GM12878 (cell line): ENCODE measurements at regions not wholly inside any gene's neighbourhood (a gene's known extent, or its start where the extent isn't known, plus 50 kb on each side); places are given as distances from the start of the nearest gene placed in this dataset.

Experiments
- CHD1 ChIP-seq: IDR thresholded peaks from 2 replicates; pipeline ENCODE4 v1.6.1; 2012; ENCODE audit warnings: low read depth, low read length, improper control_type of control experiment
- EZH2 ChIP-seq: IDR thresholded peaks from 2 replicates; pipeline ENCODE4 v1.6.1; 2012; ENCODE audit warnings: low read depth, mild to moderate bottlenecking, control low read depth, inconsistent platforms, low read length, borderline replicate concordance; ENCODE audit not compliant: control insufficient read depth
- FOXK2 ChIP-seq: fragments of 450-650 bp; IDR thresholded peaks from 2 replicates; pipeline ENCODE4 v1.6.1; 2017; ENCODE audit warnings: mild to moderate bottlenecking, moderate library complexity
- HCFC1 ChIP-seq: fragments of 150-350 bp; IDR thresholded peaks from 2 replicates; pipeline ENCODE4 v1.6.1; 2014; ENCODE audit warnings: low read length
- JUNB ChIP-seq: IDR thresholded peaks from 2 replicates; pipeline ENCODE4 v1.6.1; 2016; ENCODE audit warnings: antibody characterized with exemption, mild to moderate bottlenecking
- NRF1 ChIP-seq: conservative IDR thresholded peaks from 2 replicates; pipeline ENCODE4 v1.6.1; 2011; ENCODE audit warnings: mild to moderate bottlenecking, low read depth, low read length, improper control_type of control experiment
- RAD51 ChIP-seq: fragments of 450-650 bp; IDR thresholded peaks from 2 replicates; pipeline ENCODE4 v1.6.1; 2016; ENCODE audit warnings: moderate library complexity, mild to moderate bottlenecking, inconsistent platforms
- ZBED1 ChIP-seq: IDR thresholded peaks from 2 replicates; pipeline ENCODE4 v1.6.1; 2016; ENCODE audit warnings: borderline replicate concordance
- ZNF217 ChIP-seq: fragments of 450-650 bp; IDR thresholded peaks from 2 replicates; pipeline ENCODE4 v1.6.1; 2017; ENCODE audit warnings: antibody characterized with exemption, mild to moderate bottlenecking
- TF ChIP-seq, protein P1 (sequence below): IDR thresholded peaks from 2 replicates; pipeline ENCODE4 v1.6.1; 2012; ENCODE audit warnings: mild to moderate bottlenecking, low read depth, low read length
- TF ChIP-seq, protein P2 (sequence below), 3 experiments: IDR thresholded peaks in 2 of 3; conservative IDR thresholded peaks in 1 of 3; 2 replicates each; pipeline ENCODE4 v1.5.1; 2011; ENCODE audit warnings: low read depth in 3 of 3, low read length in 3 of 3, mild to moderate bottlenecking in 3 of 3, control low read depth in 2 of 3, moderate library complexity in 2 of 3, inconsistent platforms in 1 of 3, mixed read lengths in 1 of 3; ENCODE audit not compliant: control insufficient read depth in 2 of 3, insufficient read depth in 1 of 3; ENCODE audit errors: extremely low read depth in 1 of 3

GRCh38 chr6:9563568-9563967 lies 851.3 kb downstream of the TFAP2A start:
- TF ChIP-seq, protein P1, sequence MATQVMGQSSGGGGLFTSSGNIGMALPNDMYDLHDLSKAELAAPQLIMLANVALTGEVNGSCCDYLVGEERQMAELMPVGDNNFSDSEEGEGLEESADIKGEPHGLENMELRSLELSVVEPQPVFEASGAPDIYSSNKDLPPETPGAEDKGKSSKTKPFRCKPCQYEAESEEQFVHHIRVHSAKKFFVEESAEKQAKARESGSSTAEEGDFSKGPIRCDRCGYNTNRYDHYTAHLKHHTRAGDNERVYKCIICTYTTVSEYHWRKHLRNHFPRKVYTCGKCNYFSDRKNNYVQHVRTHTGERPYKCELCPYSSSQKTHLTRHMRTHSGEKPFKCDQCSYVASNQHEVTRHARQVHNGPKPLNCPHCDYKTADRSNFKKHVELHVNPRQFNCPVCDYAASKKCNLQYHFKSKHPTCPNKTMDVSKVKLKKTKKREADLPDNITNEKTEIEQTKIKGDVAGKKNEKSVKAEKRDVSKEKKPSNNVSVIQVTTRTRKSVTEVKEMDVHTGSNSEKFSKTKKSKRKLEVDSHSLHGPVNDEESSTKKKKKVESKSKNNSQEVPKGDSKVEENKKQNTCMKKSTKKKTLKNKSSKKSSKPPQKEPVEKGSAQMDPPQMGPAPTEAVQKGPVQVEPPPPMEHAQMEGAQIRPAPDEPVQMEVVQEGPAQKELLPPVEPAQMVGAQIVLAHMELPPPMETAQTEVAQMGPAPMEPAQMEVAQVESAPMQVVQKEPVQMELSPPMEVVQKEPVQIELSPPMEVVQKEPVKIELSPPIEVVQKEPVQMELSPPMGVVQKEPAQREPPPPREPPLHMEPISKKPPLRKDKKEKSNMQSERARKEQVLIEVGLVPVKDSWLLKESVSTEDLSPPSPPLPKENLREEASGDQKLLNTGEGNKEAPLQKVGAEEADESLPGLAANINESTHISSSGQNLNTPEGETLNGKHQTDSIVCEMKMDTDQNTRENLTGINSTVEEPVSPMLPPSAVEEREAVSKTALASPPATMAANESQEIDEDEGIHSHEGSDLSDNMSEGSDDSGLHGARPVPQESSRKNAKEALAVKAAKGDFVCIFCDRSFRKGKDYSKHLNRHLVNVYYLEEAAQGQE, result no peak
- no peak for TF ChIP-seq JUNB
- TF ChIP-seq ZNF217, result no peak
- TF ChIP-seq CHD1, result no peak
- TF ChIP-seq HCFC1, result no peak
- TF ChIP-seq NRF1, result no peak
- TF ChIP-seq RAD51, result no peak
- no peak for TF ChIP-seq FOXK2
- TF ChIP-seq ZBED1, result no peak
- no peak for TF ChIP-seq EZH2
- TF ChIP-seq, protein P2, sequence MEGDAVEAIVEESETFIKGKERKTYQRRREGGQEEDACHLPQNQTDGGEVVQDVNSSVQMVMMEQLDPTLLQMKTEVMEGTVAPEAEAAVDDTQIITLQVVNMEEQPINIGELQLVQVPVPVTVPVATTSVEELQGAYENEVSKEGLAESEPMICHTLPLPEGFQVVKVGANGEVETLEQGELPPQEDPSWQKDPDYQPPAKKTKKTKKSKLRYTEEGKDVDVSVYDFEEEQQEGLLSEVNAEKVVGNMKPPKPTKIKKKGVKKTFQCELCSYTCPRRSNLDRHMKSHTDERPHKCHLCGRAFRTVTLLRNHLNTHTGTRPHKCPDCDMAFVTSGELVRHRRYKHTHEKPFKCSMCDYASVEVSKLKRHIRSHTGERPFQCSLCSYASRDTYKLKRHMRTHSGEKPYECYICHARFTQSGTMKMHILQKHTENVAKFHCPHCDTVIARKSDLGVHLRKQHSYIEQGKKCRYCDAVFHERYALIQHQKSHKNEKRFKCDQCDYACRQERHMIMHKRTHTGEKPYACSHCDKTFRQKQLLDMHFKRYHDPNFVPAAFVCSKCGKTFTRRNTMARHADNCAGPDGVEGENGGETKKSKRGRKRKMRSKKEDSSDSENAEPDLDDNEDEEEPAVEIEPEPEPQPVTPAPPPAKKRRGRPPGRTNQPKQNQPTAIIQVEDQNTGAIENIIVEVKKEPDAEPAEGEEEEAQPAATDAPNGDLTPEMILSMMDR (IDR thresholded peaks at IDR 0.05 in 2 of 3, conservative IDR thresholded peaks at IDR 0.05 in 1 of 3; ENCODE audit: control insufficient read depth in 2 of 3, extremely low read depth in 1 of 3, insufficient read depth in 1 of 3, low read depth in 3 of 3, low read length in 3 of 3), result no peak
